B cell (primary cell): ENCODE measurements at regions not wholly inside any gene's neighbourhood (a gene's known extent, or its start where the extent isn't known, plus 50 kb on each side); places are given as distances from the start of the nearest gene placed in this dataset.

Experiments
- ATAC-seq: fragments of 200-7000 bp; cut with Tn5 transposase; one replicate; pipeline ENCODE4 v1.10.0; 2021; ENCODE audit warnings: low read depth, mild to moderate bottlenecking, moderate number of reproducible peaks, moderate library complexity
- CTCF ChIA-PET: fragments of 350-600 bp; sonication (Branson Sonifier 250); formaldehyde crosslinking; loops from one replicate; lab custom pipeline; 2021; ENCODE audit warnings: antibody characterized with exemption, inconsistent platforms; lab: Charles Lee
- POLR2A ChIA-PET: fragments of 350-600 bp; sonication (Branson Sonifier 250); formaldehyde crosslinking; loops from one replicate; lab custom pipeline; 2021; ENCODE audit warnings: antibody characterized with exemption; lab: Charles Lee
- DNase-seq: peaks from one replicate; pipeline ENCODE4 v3.0.0; 2013
- H2AFZ ChIP-seq: 2 replicates; pipeline ENCODE4 v1.6.1; 2012; ENCODE audit warnings: mild to moderate bottlenecking, low read depth, low read length; ENCODE audit not compliant: insufficient read depth, poor library complexity, severe bottlenecking
- H3K27ac ChIP-seq, 2 donors: 1 replicate in 1 of 2; 2 replicates in 1 of 2; pipeline ENCODE4 v1.5.1; 2012 to 2013; ENCODE audit warnings: low read length in 2 of 2, mild to moderate bottlenecking in 2 of 2, moderate library complexity in 1 of 2
- H3K27me3 ChIP-seq, 4 experiments: fragments of 200-600 bp in 1 of 4; sonication (generic) in 1 of 4; replicated peaks in 1 of 4; 1 replicate in 2 of 4; 2 replicates in 2 of 4; pipeline versions ENCODE4 v1.6.1 to v1.7.0; 2013 to 2016; ENCODE audit warnings: low read length in 3 of 4, mild to moderate bottlenecking in 2 of 4, mixed read lengths in 1 of 4, moderate library complexity in 1 of 4; ENCODE audit not compliant: insufficient read depth in 4 of 4, control insufficient read depth in 3 of 4; ENCODE audit errors: control extremely low read depth in 1 of 4
- H3K36me3 ChIP-seq, 2 experiments: replicated peaks in 1 of 2; 1 replicate in 1 of 2; 2 replicates in 1 of 2; pipeline versions ENCODE4 v1.6.1 to v1.7.1; 2013; ENCODE audit warnings: low read length in 1 of 2; ENCODE audit not compliant: insufficient read depth in 2 of 2, control insufficient read depth in 1 of 2; ENCODE audit errors: control extremely low read depth in 1 of 2, extremely low read depth in 1 of 2
- H3K4me1 ChIP-seq, 2 donors: fragments of 200-600 bp in 1 of 2; sonication (generic) in 1 of 2; 1 replicate in 1 of 2; 2 replicates in 1 of 2; pipeline versions ENCODE4 v1.5.1 to v1.6.1; 2013 to 2017; ENCODE audit warnings: low read length in 2 of 2; ENCODE audit not compliant: control insufficient read depth in 2 of 2, insufficient read depth in 2 of 2
- H3K4me2 ChIP-seq: replicated peaks from 2 replicates; pipeline ENCODE3; 2012; ENCODE audit warnings: mild to moderate bottlenecking, low read depth, low read length; ENCODE audit not compliant: poor library complexity, severe bottlenecking
- H3K4me3 ChIP-seq, 5 experiments: fragments of 200-600 bp in 1 of 5; sonication (generic) in 1 of 5; 1 replicate in 3 of 5; 2 replicates in 2 of 5; pipeline versions ENCODE4 v1.5.1 to v1.7.0; 2011 to 2016; ENCODE audit warnings: low read length in 4 of 5, mild to moderate bottlenecking in 4 of 5, low read depth in 2 of 5, control low read depth in 1 of 5, moderate library complexity in 1 of 5; ENCODE audit not compliant: insufficient read depth in 1 of 5; ENCODE audit errors: control extremely low read depth in 1 of 5, extremely low read depth in 1 of 5
- H3K79me2 ChIP-seq: fragments of 200-600 bp; sonication (generic); one replicate; pipeline ENCODE4 v1.6.0; 2016; ENCODE audit warnings: low read length; ENCODE audit not compliant: control insufficient read depth, insufficient read depth
- H3K9ac ChIP-seq: fragments of 200-600 bp; sonication (generic); 2 replicates; pipeline ENCODE4 v1.6.1; 2017; ENCODE audit warnings: mild to moderate bottlenecking, low read length, moderate library complexity
- H3K9me3 ChIP-seq, 3 donors: one replicate each; pipeline versions ENCODE4 v1.6.1 to v1.7.1; 2013; ENCODE audit warnings: low read length in 2 of 3; ENCODE audit not compliant: control insufficient read depth in 2 of 3, insufficient read depth in 1 of 3; ENCODE audit errors: control extremely low read depth in 1 of 3
- H4K20me1 ChIP-seq: 2 replicates; pipeline ENCODE4 v1.6.0; 2012; ENCODE audit warnings: mild to moderate bottlenecking, low read length; ENCODE audit not compliant: insufficient read depth, control insufficient read depth, poor library complexity, severe bottlenecking
- H3K27ac Mint-ChIP-seq: one replicate; pipeline ENCODE4 v1.8.0; 2021; ENCODE audit warnings: mixed read lengths
- H3K27me3 Mint-ChIP-seq: one replicate; pipeline ENCODE4 v1.8.0; 2021; ENCODE audit warnings: mixed read lengths
- H3K4me1 Mint-ChIP-seq: one replicate; pipeline ENCODE4 v1.8.0; 2021; ENCODE audit warnings: mixed read lengths
- H3K4me3 Mint-ChIP-seq: one replicate; pipeline ENCODE4 v1.8.0; 2021; ENCODE audit warnings: mixed read lengths
- H3K9me3 Mint-ChIP-seq: one replicate; pipeline ENCODE4 v1.8.0; 2022; ENCODE audit warnings: mixed read lengths; ENCODE audit not compliant: insufficient read depth
- CTCF ChIP-seq: fragments of 200-600 bp; IDR thresholded peaks from one replicate; pipeline ENCODE4 v1.8.0; 2022; ENCODE audit warnings: antibody characterized with exemption, mild to moderate bottlenecking
- EZH2 ChIP-seq: IDR thresholded peaks from 2 replicates; pipeline ENCODE4 v1.6.1; 2012; ENCODE audit warnings: borderline replicate concordance, low read depth, mild to moderate bottlenecking, moderate library complexity, low read length; ENCODE audit not compliant: insufficient read depth, poor library complexity, severe bottlenecking
- WGBS: methylation state at CpG from one replicate; pipeline ENCODE4 v1.1.5; 2013; ENCODE audit warnings: missing lambda C conversion rate; ENCODE audit not compliant: insufficient coverage; 5-methylcytosine and 5-hydroxymethylcytosine counted together
- intact Hi-C: fragments of 100-400 bp; cut with micrococcal nuclease; formaldehyde crosslinking; loops from one replicate; pipeline ENCODE4 v1.10.0; 2022

GRCh38 chr16:51755577-51756355, 604.7 kb upstream of the SALL1 start:
- Histone ChIP-seq H3K36me3 (no peaks in the 10 kb centered on the region), H2AFZ (no peak overlapping the region), H3K27ac (no peak overlapping the region), H4K20me1 (no peaks in the 10 kb centered on the region), H3K4me2 (no peak overlapping the region), H3K27me3 (no peaks in the 10 kb centered on the region), H3K9me3 (peaks cover 0 to 5% (median 0%) of the 10 kb centered on the region in 3 donors), H3K4me3 (no peak overlapping the region), H3K9ac (no peak overlapping the region), H3K79me2 (no peaks in the 10 kb centered on the region), H3K4me1 (no peaks in the 10 kb centered on the region)
- no peak for DNase-seq
- no peaks in the 10 kb centered on the region for H3K27me3 Mint-ChIP-seq
- CTCF ChIA-PET: no interaction called here
- no peak for ATAC-seq
- 67% methylated on average over 1 of the region's 4 CpGs for WGBS
- H3K4me3 Mint-ChIP-seq: no peak overlapping the region
- no peaks in the 10 kb centered on the region for H3K4me1 Mint-ChIP-seq
- intact Hi-C loops: no loop called here
- no peak overlapping the region for H3K27ac Mint-ChIP-seq
- POLR2A ChIA-PET: no interaction called here
- TF ChIP-seq EZH2 (no peak), CTCF (no peak)
- H3K9me3 Mint-ChIP-seq: no peaks in the 10 kb centered on the region

GRCh38 chr16:51755039-51755501, 604.0 kb upstream of the SALL1 start:
- no peak overlapping the region for H3K4me3 Mint-ChIP-seq
- Histone ChIP-seq H3K4me1 (no peaks in the 10 kb centered on the region), H3K4me2 (no peak overlapping the region), H3K36me3 (no peaks in the 10 kb centered on the region), H3K27ac (no peak overlapping the region), H2AFZ (no peak overlapping the region), H3K79me2 (no peaks in the 10 kb centered on the region), H3K9me3 (peaks cover 0 to 5% (median 0%) of the 10 kb centered on the region in 3 donors), H3K4me3 (no peak overlapping the region), H3K9ac (no peak overlapping the region), H3K27me3 (no peaks in the 10 kb centered on the region), H4K20me1 (no peaks in the 10 kb centered on the region)
- ATAC-seq: no peak
- H3K9me3 Mint-ChIP-seq: no peaks in the 10 kb centered on the region
- CTCF ChIA-PET: no interaction called here
- no peaks in the 10 kb centered on the region for H3K4me1 Mint-ChIP-seq
- intact Hi-C loops: no loop called here
- 44% methylated on average over 11 of the region's 12 CpGs for whole genome bisulfite sequencing
- POLR2A ChIA-PET: no interaction called here
- H3K27me3 Mint-ChIP-seq: no peaks in the 10 kb centered on the region
- no peak overlapping the region for H3K27ac Mint-ChIP-seq
- TF ChIP-seq CTCF (no peak), EZH2 (no peak)
- no peak for DNase-seq
